Renal cortex interstitium (tissue), 11 donors: ENCODE measurements at regions not wholly inside any gene's neighbourhood (a gene's known extent, or its start where the extent isn't known, plus 50 kb on each side); places are given as distances from the start of the nearest gene placed in this dataset.

ENCODE experiments used
- DNase-seq, 11 donors: peaks; one replicate each; pipeline ENCODE4 v3.0.0-alpha.2; 2013; ENCODE audit warnings: low read depth in 9 of 11, low spot score in 4 of 11; ENCODE audit errors: extremely low read depth in 1 of 11

GRCh38 chr22:48558016-48558415 lies 1269.7 kb downstream of the BRD1 start:
- DNase-seq: no peak

GRCh38 chr22:48557473-48557872 lies 1270.2 kb downstream of the BRD1 start:
- DNase-seq: no peak

GRCh38 chr22:48556751-48557150 lies 1270.9 kb downstream of the BRD1 start:
- no peak for DNase-seq

GRCh38 chr22:48556222-48556621 lies 1271.5 kb downstream of the BRD1 start:
- DNase-seq: no peak

GRCh38 chr22:48555606-48556005 lies 1272.1 kb downstream of the BRD1 start:
- DNase-seq: no peak

- DNase-seq: peak in 2 of 11 donors; percentile 29 to 34
These were observed 1272.6 kb downstream of the BRD1 start for GRCh38 chr22:48554893-48555572.

GRCh38 chr22:48553694-48554308 lies 1273.9 kb downstream of the BRD1 start:
- no peak for DNase-seq

GRCh38 chr22:48553119-48553518 lies 1274.6 kb downstream of the BRD1 start:
- DNase-seq: no peak

- DNase-seq: no peak
These were observed 1275.9 kb downstream of the BRD1 start for GRCh38 chr22:48551716-48552268.

GRCh38 chr22:48551061-48551460 lies 1276.6 kb downstream of the BRD1 start:
- DNase-seq: no peak

GRCh38 chr22:48548391-48548790 lies 1279.3 kb downstream of the BRD1 start:
- DNase-seq: no peak

- no peak for DNase-seq
These were observed 1279.7 kb downstream of the BRD1 start for GRCh38 chr22:48547971-48548370.

- DNase-seq: no peak
These were observed 1280.8 kb downstream of the BRD1 start for GRCh38 chr22:48546653-48547424.

GRCh38 chr22:48545987-48546386 lies 1281.7 kb downstream of the BRD1 start:
- no peak for DNase-seq

- no peak for DNase-seq
These were observed 1286.1 kb downstream of the BRD1 start for GRCh38 chr22:48541401-48542098.

- DNase-seq: no peak
These were observed 1288.4 kb downstream of the BRD1 start for GRCh38 chr22:48539261-48539660.

- no peak for DNase-seq
These were observed 1289.3 kb downstream of the BRD1 start for GRCh38 chr22:48538291-48538820.

GRCh38 chr22:48537343-48537680 lies 1290.4 kb downstream of the BRD1 start:
- no peak for DNase-seq
